Transverse colon (tissue), 4 donors: ENCODE measurements at regions not wholly inside any gene's neighbourhood (a gene's known extent, or its start where the extent isn't known, plus 50 kb on each side); places are given as distances from the start of the nearest gene placed in this dataset.
"Not testable (repeated sequence)": the region's sequence is repeated elsewhere in the genome, so short reads cannot be mapped to it uniquely, and the experiment has no call there.

Experiments used
- DNase-seq: peaks from one replicate; pipeline ENCODE4 v3.0.0-alpha.2; 2019
- H3K27ac ChIP-seq, 4 donors: fragments of 200-600 bp; sonication (generic); 2 replicates each; pipeline ENCODE4 v1.5.1; 2016 to 2018; ENCODE audit warnings: inconsistent platforms in 4 of 4
- H3K27me3 ChIP-seq: fragments of 200-600 bp; sonication (generic); 2 replicates; pipeline ENCODE4 v1.5.1; 2017; ENCODE audit warnings: inconsistent platforms
- H3K36me3 ChIP-seq, 4 donors: fragments of 200-600 bp; sonication (generic); 2 replicates each; pipeline ENCODE4 v1.5.1; 2017 to 2019; ENCODE audit warnings: inconsistent platforms in 4 of 4
- H3K4me1 ChIP-seq, 4 donors: fragments of 200-600 bp; sonication (generic); 2 replicates each; pipeline ENCODE4 v1.5.1; 2017 to 2020; ENCODE audit warnings: inconsistent platforms in 4 of 4
- H3K4me3 ChIP-seq, 4 donors: fragments of 200-600 bp; sonication (generic); 1 replicate in 1 of 4; 2 replicates in 3 of 4; pipeline versions ENCODE4 v1.5.1 to v1.6.1; 2017 to 2019; ENCODE audit warnings: inconsistent platforms in 4 of 4
- H3K9me3 ChIP-seq, 2 donors: fragments of 200-600 bp; sonication (generic); 2 replicates each; pipeline ENCODE4 v1.5.1; 2017 to 2019; ENCODE audit warnings: inconsistent platforms in 2 of 2
- EP300 ChIP-seq: sonication (generic); formaldehyde crosslinking; IDR thresholded peaks from one replicate; pipeline ENCODE4 v1.6.1; 2017; ENCODE audit warnings: antibody characterized with exemption, low read depth
- POLR2A ChIP-seq: fragments of 450-650 bp; IDR thresholded peaks from one replicate; pipeline ENCODE4 v1.6.1; 2016; ENCODE audit warnings: antibody characterized with exemption, mild to moderate bottlenecking, moderate library complexity
- POLR2AphosphoS5 ChIP-seq, 3 donors: sonication (generic); formaldehyde crosslinking; IDR thresholded peaks; one replicate each; pipeline ENCODE4 v1.6.1; 2016; ENCODE audit warnings: antibody characterized with exemption in 3 of 3
- WGBS, 2 donors: methylation state at CpG; one replicate each; pipeline ENCODE4 v1.1.5; 2018; ENCODE audit warnings: low coverage in 1 of 2; 5-methylcytosine and 5-hydroxymethylcytosine counted together
- in situ Hi-C, 4 donors: fragments of 200-750 bp; cut with MboI; loops; one replicate each; pipeline versions ENCODE4 v1.15.0 to v1.15.1; 2017; ENCODE audit warnings: low sequenced_read_pairs in 3 of 4, low pct_ligation_motif_present in 1 of 4, low pct_unique_long_range_greater_than_20kb in 1 of 4
- intact Hi-C: fragments of 100-400 bp; cut with DNase I; formaldehyde crosslinking; loops from one replicate; pipeline ENCODE4 v1.15.1; 2023; ENCODE audit warnings: low total_unique reads
- TF ChIP-seq, protein P1 (sequence below), 5 experiments: fragments of 200-600 bp in 3 of 5; fragments of 450-650 bp in 2 of 5; sonication (generic) in 3 of 5; IDR thresholded peaks; 1 replicate in 2 of 5; 2 replicates in 3 of 5; pipeline ENCODE4 v1.5.1; 2016 to 2017; ENCODE audit warnings: antibody characterized with exemption in 5 of 5, inconsistent platforms in 3 of 5, mild to moderate bottlenecking in 2 of 5, moderate library complexity in 1 of 5

DNA sequence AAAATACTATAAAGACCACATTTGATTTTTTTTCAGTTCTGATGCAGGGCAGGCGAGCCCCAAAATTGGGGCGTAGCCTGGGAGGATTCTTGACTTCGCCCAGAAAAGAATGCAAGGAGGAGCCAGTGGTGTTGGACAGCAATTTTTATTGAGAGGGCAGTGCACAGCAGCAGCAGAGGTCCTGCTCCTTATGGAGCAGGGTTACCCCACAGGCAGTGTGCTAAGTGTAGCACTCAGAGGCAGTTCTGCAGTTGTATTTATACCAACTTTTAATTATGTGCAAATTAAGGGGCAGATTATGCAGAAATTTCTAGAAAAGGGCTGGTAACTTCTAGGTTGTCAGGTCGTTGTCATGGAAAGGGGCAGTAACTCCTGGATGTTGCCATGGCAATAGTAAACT is 69.9 kb downstream of the GASK1B start:
- H3K27ac ChIP-seq, result no peak overlapping the region
- WGBS, 2 donors, result 49 to 68% methylated on average over 4 of the region's 4 CpGs
- TF ChIP-seq POLR2A, result no peak
- TF ChIP-seq, protein P1, sequence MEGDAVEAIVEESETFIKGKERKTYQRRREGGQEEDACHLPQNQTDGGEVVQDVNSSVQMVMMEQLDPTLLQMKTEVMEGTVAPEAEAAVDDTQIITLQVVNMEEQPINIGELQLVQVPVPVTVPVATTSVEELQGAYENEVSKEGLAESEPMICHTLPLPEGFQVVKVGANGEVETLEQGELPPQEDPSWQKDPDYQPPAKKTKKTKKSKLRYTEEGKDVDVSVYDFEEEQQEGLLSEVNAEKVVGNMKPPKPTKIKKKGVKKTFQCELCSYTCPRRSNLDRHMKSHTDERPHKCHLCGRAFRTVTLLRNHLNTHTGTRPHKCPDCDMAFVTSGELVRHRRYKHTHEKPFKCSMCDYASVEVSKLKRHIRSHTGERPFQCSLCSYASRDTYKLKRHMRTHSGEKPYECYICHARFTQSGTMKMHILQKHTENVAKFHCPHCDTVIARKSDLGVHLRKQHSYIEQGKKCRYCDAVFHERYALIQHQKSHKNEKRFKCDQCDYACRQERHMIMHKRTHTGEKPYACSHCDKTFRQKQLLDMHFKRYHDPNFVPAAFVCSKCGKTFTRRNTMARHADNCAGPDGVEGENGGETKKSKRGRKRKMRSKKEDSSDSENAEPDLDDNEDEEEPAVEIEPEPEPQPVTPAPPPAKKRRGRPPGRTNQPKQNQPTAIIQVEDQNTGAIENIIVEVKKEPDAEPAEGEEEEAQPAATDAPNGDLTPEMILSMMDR (IDR thresholded peaks at IDR 0.05), result no peak
- TF ChIP-seq POLR2AphosphoS5 (IDR thresholded peaks at IDR 0.05), result no peak
- no peak for TF ChIP-seq EP300
- DNase-seq, result no peak
- intact Hi-C loops, result no loop called here
- H3K4me3 ChIP-seq, result no peak overlapping the region
- no peaks in the 10 kb centered on the region for H3K9me3 ChIP-seq
- in situ Hi-C loops, result no loop called here
- H3K36me3 ChIP-seq, result no peaks in the 10 kb centered on the region
- H3K27me3 ChIP-seq, result no peaks in the 10 kb centered on the region
- no peaks in the 10 kb centered on the region for H3K4me1 ChIP-seq

DNA sequence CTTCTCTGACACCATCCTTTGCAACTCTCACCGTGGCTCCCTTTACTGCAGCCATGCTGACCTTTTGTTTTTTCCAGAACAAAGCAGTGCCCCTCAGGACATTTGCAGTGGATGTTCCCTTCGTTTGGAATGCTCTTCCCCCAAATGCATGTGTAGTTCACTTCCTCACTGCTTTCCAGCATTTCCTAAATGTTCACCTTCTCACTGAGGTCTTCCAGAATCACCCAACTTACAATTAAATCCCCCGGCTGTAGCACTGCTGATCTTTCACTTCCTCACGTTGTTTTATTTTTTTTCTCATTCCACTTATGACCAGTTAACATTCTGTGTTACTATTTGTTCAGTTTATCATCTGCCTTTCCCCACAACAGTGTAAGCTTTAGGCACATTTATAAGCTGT is 73.1 kb downstream of the GASK1B start:
- H3K27me3 ChIP-seq, result no peaks in the 10 kb centered on the region
- no peaks in the 10 kb centered on the region for H3K4me1 ChIP-seq
- TF ChIP-seq, protein P1 (IDR thresholded peaks at IDR 0.05), result no peak
- no peak for TF ChIP-seq POLR2A
- TF ChIP-seq POLR2AphosphoS5 (IDR thresholded peaks at IDR 0.05), result no peak
- TF ChIP-seq EP300, result no peak
- no peaks in the 10 kb centered on the region for H3K36me3 ChIP-seq
- H3K9me3 ChIP-seq, result no peaks in the 10 kb centered on the region
- in situ Hi-C loops (no loop called here), intact Hi-C loops (no loop called here)
- DNase-seq, result no peak
- no peak overlapping the region for H3K4me3 ChIP-seq
- H3K27ac ChIP-seq, result no peak overlapping the region
- 30 to 48% methylated on average over 4 of the region's 4 CpGs for WGBS, 2 donors

- Histone ChIP-seq H3K9me3 (no peaks in the 10 kb centered on the region), H3K4me1 (no peaks in the 10 kb centered on the region), H3K4me3 (no peak overlapping the region), H3K27me3 (no peaks in the 10 kb centered on the region), H3K36me3 (no peaks in the 10 kb centered on the region), H3K27ac (no peak overlapping the region)
- intact Hi-C loops (no loop called here), in situ Hi-C loops (no loop called here)
- TF ChIP-seq EP300, result no peak
- TF ChIP-seq, protein P1 (IDR thresholded peaks at IDR 0.05), result no peak
- no peak for TF ChIP-seq POLR2AphosphoS5 (IDR thresholded peaks at IDR 0.05)
- no peak for TF ChIP-seq POLR2A
- no peak for DNase-seq
- 88% methylated on average over 1 of the region's 1 CpG; no CpG with 5 or more reads in 1 of the 2 donors for WGBS, 2 donors
Observed at GRCh38 chr4:158098802-158099201, 74.0 kb downstream of the GASK1B start.

GRCh38 chr4:158094413-158095134 is 78.3 kb downstream of the GASK1B start:
- in situ Hi-C loops, result no loop called here
- Histone ChIP-seq H3K4me3 (no peak overlapping the region), H3K9me3 (no peaks in the 10 kb centered on the region), H3K4me1 (peaks cover 0 to 2% (median 0%) of the 10 kb centered on the region in 4 donors), H3K27me3 (no peaks in the 10 kb centered on the region), H3K27ac (no peak overlapping the region), H3K36me3 (no peaks in the 10 kb centered on the region)
- no peak for TF ChIP-seq EP300
- no peak for DNase-seq
- intact Hi-C loops, result no loop called here
- WGBS, 2 donors, result 84 to 88% methylated on average over 1 of the region's 1 CpG

DNA sequence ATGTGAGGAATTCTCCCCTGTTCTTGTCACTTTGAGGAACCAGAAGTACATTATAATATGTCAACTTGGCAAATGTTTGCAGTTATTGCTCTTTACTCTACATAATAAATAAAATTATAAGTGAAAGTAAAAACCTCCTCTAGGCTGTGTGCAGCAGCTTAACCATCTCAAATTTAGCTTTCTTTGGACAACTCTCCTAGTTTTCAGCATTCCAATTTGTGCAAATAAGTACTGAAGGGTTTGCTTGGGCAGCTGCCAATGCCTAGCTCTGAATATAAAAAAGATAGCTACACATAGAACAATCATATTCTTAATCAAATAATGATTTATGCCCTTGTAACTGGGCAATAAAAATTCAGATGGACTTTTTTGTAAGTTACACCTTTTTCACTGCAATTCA is 82.5 kb downstream of the GASK1B start:
- no peak for DNase-seq
- Histone ChIP-seq H3K9me3 (no peaks in the 10 kb centered on the region), H3K27ac (no peak overlapping the region), H3K4me1 (peaks cover 0 to 2% (median 0%) of the 10 kb centered on the region in 4 donors), H3K27me3 (no peaks in the 10 kb centered on the region), H3K36me3 (no peaks in the 10 kb centered on the region), H3K4me3 (no peak overlapping the region)
- in situ Hi-C loops (no loop called here), intact Hi-C loops (no loop called here)
- TF ChIP-seq EP300 (no peak), POLR2A (no peak), POLR2AphosphoS5 (IDR thresholded peaks at IDR 0.05) (no peak)
- TF ChIP-seq, protein P1 (IDR thresholded peaks at IDR 0.05), result no peak

- 77 to 82% methylated on average over 15 to 21 of the region's 21 CpGs for WGBS, 2 donors
- H3K36me3 ChIP-seq, DNase-seq, intact Hi-C loops, H3K4me3 ChIP-seq, H3K9me3 ChIP-seq, H3K27ac ChIP-seq, in situ Hi-C loops, H3K27me3 ChIP-seq, H3K4me1 ChIP-seq: not testable (repeated sequence)
Observed at GRCh38 chr4:158089897-158090296, 82.9 kb downstream of the GASK1B start.
